HG03103 (cell line): ENCODE measurements at regions not wholly inside any gene's neighbourhood (a gene's known extent, or its start where the extent isn't known, plus 50 kb on each side); places are given as distances from the start of the nearest gene placed in this dataset.

ENCODE experiments used
- ATAC-seq: cut with Tn5 transposase; IDR thresholded peaks from one replicate; pipeline ENCODE4 v1.9.1; 2021; ENCODE audit warnings: low read depth; ENCODE audit not compliant: unreplicated experiment

DNA sequence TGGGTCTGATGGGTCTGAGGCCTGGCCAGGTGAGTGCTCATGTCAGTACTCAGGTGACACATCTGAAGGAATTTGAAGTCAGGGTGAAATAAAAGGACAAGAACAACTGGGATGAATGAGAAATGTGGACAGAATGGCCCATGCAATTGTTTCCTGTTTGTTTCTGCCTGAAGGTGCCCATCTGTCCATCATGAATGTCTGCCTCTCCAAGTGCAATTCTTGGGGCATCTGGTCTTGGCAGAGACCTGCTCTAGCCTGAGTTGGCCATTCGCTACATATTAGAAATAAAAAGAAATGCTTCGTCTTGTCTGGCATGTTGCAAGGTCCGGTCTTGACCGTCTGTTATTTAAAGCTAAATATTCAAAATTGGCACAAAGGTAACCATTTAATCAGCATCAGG lies 142.0 kb upstream of the AGBL1 start:
- ATAC-seq: no peak

DNA sequence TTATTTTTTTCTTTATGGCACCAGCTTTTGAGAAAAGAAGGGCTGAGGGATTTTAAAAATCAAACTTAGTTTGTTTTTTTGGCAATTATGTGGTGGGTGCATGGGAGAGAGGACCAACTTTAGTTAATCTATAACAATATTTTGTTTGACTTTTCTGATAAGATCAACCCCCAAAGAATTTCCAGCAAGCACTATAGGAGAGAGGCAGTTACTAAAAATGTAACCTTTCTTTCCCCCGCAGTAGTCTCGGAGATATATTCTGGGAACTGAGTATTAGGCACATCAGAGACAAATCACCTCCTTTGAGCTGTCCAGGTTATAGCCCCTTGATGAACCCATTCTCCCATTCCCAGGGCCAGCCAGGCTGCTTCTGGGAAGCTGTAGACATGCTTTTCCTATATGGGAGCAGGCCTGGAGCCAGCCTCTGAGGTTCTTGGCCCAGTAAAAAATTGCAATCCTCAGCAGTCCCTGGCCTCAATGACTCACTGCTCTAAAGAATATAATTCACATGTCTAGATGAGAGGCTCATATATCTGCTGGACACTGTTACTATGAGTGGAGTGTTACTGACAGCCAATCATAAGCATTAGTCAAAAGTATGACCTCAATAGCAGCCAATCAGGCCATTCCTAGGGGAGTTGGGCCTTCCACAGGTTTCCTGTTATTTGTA lies 138.3 kb upstream of the AGBL1 start:
- no peak for ATAC-seq

GRCh38 chr15:85942632-85943031 lies 137.0 kb upstream of the AGBL1 start:
- ATAC-seq: no peak

- ATAC-seq: no peak
Observed at GRCh38 chr15:85943151-85943550, 136.5 kb upstream of the AGBL1 start.

- ATAC-seq: no peak
Observed at GRCh38 chr15:85943791-85944190, 135.9 kb upstream of the AGBL1 start.

- no peak for ATAC-seq
Observed at GRCh38 chr15:85947021-85947420, 132.7 kb upstream of the AGBL1 start.

GRCh38 chr15:85947936-85948335 lies 131.7 kb upstream of the AGBL1 start:
- no peak for ATAC-seq

DNA sequence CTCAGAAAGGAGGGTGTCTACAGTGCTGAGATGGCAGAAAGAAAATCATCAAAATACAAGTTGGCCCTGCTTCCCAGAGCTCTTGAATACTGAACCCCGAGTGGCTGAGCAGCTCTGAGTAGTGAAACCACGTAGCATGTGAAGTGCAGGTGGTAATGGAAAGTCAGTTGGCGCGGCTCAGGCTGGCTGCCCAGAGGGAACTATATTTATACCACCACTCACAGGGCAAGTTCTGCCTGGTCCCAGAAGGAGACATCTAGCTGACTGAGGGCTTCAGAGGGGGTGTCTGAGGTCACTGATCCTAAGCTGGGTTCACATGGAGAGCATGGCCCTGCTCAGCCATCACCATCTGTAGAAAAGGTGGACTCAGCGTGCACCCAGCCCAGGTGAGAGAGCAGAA lies 129.6 kb upstream of the AGBL1 start:
- ATAC-seq: peak; percentile 70

DNA sequence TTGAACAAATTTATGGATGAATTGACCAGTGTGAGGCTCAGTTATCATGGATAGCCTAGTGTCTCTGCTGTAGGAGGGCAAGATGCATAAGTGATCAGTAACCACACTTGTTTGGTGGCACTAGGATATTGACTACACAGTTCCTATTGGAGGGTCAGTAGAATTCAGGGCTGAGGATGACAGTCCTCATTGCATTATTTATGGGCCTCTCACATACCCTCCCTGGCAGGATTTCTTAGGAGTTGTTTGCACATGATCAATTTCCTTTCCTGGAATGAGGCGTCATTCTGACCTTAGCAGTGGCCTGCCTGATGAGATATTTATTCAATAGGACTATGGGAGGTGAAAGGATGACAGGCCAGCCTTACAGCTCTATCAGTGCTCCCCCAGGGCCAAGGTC lies 125.1 kb upstream of the AGBL1 start:
- ATAC-seq: no peak

DNA sequence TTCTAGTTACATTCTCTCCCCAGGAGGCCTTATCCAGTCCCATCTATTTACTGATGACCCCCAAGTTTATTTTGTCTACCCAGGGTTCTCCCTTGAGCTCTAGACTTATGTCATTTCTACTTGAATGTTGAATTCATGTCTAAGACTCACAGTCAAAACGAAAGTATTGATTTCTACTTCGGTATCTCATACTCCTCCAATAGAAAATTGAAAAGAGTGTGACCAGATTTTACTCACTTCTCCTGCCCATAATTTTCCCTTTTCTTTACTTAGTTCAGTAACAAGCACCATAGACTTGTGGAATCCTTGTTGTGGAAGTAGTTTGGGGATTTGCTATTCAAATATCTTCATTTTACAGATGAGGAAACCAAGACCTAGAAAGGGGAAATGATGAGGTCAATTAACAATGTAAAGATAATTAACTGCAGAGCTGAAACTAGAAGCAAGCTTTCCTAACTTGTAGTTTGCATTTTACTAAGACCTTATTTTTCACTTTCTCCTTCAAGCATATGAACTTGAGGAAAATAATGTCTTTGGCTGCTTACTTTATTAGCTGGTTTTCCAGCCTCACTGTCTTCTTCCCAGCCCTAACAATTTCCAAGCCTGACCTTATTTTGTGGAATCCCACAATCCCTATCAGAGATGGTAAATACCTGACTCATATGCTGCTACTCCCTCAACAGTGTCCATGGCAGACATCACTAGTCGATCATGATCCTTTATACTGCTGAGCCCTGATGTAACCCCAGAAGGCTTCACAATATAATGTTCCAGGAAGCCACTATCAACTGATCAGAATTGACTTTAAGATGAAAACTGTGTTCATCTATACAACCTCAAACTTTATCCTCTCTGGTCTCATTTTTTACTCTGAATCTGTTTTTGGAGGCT lies 123.9 kb upstream of the AGBL1 start:
- ATAC-seq: peak; percentile 77

GRCh38 chr15:85956532-85957275 lies 123.0 kb upstream of the AGBL1 start:
- no peak for ATAC-seq

- no peak for ATAC-seq
Observed at GRCh38 chr15:85959611-85960010, 120.1 kb upstream of the AGBL1 start.

DNA sequence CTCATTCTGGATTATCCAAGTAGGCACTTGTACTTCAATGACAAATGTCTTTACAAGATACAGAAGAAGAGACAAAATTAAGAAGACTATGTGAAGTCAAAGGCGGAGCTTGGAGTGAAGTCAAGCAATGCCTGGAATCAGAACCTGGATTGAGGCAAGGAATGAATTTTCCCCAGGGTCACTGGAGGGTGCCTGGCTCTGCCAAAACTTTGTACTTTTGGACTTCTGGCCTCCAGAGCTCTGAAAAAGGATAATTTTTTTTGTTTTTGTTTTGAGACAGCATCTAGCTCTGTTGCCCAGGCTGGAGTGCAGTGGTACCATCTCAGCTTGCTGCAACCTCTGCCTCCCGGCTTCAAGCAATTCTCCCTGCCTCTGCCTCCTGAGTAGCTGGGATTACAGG lies 119.3 kb upstream of the AGBL1 start:
- ATAC-seq: no peak

- ATAC-seq: no peak
Observed at GRCh38 chr15:85961821-85962220, 117.8 kb upstream of the AGBL1 start.

DNA sequence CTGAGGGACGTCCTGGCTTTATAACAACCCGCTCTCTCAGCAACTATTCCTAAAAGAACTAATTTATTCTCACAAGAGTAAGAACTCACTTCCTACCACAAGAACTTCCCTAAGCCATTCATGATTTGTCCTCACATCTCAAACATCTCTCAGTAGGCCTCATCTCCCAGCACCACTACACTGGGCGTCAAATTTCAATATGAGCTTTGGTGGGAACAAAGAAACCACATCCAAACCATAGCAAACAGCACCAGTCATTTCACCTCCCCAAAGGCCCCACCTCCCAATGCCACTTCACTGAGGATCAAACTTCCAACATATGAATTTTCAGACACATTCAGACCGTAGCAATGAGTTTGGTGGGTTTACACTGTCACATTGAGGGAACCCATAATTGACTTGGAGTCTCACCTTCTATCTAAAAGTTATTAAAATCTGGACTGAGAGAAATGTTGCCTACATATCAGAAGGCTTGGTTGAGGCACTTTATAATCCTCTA lies 116.4 kb upstream of the AGBL1 start:
- no peak for ATAC-seq

DNA sequence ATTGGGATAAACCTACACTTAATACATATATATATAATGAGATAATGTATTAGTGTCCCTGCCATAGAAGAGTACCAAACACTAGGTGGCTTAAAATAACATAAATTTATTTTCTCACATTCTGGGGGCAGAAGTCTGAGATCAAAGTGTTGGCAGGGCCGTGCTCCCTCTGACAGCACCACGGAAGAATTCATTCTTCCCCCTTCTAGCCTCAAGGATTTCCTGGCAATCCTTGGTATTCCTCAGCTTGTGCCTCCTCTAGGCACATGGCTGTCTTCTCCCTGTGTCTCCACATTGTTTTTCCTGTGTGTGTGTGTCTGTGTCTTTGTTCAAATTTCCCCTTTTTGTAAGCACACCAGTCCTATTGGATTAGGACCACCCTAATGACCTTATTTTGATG lies 115.2 kb upstream of the AGBL1 start:
- no peak for ATAC-seq

GRCh38 chr15:85967553-85967952 lies 112.1 kb upstream of the AGBL1 start:
- ATAC-seq: no peak

DNA sequence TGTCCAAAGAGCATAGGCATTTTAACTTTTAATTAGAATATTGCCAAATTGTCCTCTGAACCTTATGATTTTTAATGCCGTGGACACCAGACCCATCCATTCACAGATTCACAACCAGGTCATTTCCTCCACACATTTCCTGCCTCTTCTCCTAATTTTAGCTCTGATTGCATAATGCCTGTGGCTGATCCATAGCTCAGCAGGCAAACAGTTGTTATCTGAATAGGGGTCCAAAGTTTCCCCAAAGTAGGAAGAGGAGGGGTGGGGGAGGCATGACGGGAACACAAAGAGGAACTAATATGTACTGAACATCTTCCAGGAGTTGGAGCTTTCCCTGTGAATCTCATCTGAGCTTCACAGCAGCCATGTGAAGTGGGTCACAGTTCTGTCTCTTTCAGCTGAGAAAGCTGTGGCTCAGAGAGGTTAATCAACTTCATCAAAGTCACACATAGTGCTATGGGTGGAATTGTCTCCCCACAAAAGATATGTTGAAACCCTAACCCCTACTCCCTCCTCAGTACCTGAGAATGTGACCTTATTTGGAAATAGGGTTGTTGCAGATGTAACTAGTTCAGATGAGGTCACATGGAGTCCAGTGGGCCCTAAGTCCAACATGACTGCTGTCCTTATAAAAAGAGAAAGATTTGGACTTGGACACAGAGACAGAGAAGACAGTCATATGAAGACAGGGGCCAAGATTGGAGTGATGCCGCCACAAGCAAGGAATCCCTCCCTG lies 106.7 kb upstream of the AGBL1 start:
- ATAC-seq: no peak

GRCh38 chr15:85973584-85974347 lies 105.9 kb upstream of the AGBL1 start:
- no peak for ATAC-seq

- no peak for ATAC-seq
Observed at GRCh38 chr15:85974348-85974705, 105.3 kb upstream of the AGBL1 start.
